Subcutaneous abdominal adipose tissue (tissue), 5 donors: ENCODE measurements at regions not wholly inside any gene's neighbourhood (a gene's known extent, or its start where the extent isn't known, plus 50 kb on each side); places are given as distances from the start of the nearest gene placed in this dataset.

Experiments used
- H3K27ac ChIP-seq: one replicate; pipeline ENCODE4 v1.7.0; 2013; ENCODE audit warnings: low read depth, mild to moderate bottlenecking, inconsistent platforms, low read length, moderate library complexity
- H3K27me3 ChIP-seq, 5 donors: one replicate each; pipeline ENCODE4 v1.7.0; 2013; ENCODE audit warnings: low read length in 5 of 5, inconsistent platforms in 1 of 5; ENCODE audit not compliant: control insufficient read depth in 5 of 5, insufficient read depth in 4 of 5
- H3K36me3 ChIP-seq, 5 donors: one replicate each; pipeline ENCODE4 v1.7.0; 2013; ENCODE audit warnings: low read length in 5 of 5; ENCODE audit not compliant: control insufficient read depth in 5 of 5, insufficient read depth in 5 of 5
- H3K4me1 ChIP-seq, 5 donors: one replicate each; pipeline ENCODE4 v1.7.0; 2013; ENCODE audit warnings: low read length in 5 of 5, mild to moderate bottlenecking in 3 of 5, moderate library complexity in 1 of 5; ENCODE audit not compliant: control insufficient read depth in 5 of 5, insufficient read depth in 5 of 5
- H3K4me3 ChIP-seq, 5 donors: one replicate each; pipeline ENCODE4 v1.7.0; 2013; ENCODE audit warnings: low read length in 5 of 5, low read depth in 1 of 5
- H3K9ac ChIP-seq, 5 donors: one replicate each; pipeline ENCODE4 v1.7.0; 2013; ENCODE audit warnings: low read length in 5 of 5, mild to moderate bottlenecking in 4 of 5, moderate library complexity in 3 of 5
- H3K9me3 ChIP-seq, 5 donors: one replicate each; pipeline ENCODE4 v1.7.0; 2013; ENCODE audit warnings: low read length in 5 of 5; ENCODE audit not compliant: control insufficient read depth in 5 of 5
- donor health status: healthy.
- donor health status: healthy.
- donor health status: healthy.
- donor health status: healthy.
- donor health status: healthy.

GRCh38 chr9:126248680-126249079 is 77.9 kb upstream of the MVB12B start:
- H3K27ac ChIP-seq, result no peak overlapping the region
- peaks cover 0 to 4% (median 0%) of the 10 kb centered on the region in 5 donors for H3K27me3 ChIP-seq
- peaks cover 0 to 8% (median 7%) of the 10 kb centered on the region in 5 donors for H3K9me3 ChIP-seq
- no peaks in the 10 kb centered on the region for H3K4me1 ChIP-seq
- no peak overlapping the region for H3K4me3 ChIP-seq
- no peak overlapping the region for H3K9ac ChIP-seq
- H3K36me3 ChIP-seq, result no peaks in the 10 kb centered on the region

DNA sequence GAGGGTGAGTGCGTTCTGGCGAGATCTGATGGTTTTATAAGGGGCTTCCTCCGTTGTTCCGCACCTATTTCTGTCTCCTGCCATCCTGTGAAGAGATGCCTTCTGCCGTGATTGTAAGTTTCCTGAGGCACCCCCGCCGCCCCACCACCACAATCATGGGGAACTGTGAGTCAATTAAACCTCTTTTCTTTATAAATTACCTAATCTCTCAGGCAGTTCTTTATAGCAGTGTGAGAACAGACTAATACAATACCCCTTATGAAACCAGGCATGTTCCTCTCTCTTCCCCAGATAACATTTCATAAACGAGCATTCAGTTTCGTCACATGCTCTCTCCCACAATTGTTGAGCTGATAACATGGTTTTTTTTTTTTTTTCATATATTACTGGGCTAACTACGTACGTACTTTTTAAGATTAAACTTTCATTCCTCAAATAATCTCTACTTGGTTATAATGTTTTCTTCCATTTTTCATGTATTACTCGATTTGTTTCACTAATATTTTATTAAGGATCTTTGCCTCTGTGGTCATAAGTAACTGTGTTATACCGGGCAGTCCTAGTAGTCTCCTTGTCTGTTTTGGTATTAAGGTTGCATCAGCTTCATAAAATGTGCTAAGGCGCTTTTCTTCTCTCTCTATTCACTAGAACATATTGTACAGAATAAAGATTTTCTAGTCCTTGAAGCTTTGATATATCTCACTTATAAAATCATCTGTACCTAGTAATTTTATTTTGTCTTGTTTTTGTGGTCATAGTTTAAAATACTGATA is 64.9 kb upstream of the MVB12B start:
- H3K27me3 ChIP-seq, result peaks cover 0 to 14% (median 5%) of the 10 kb centered on the region in 5 donors
- no peaks in the 10 kb centered on the region for H3K4me1 ChIP-seq
- peaks cover 0 to 5% (median 3%) of the 10 kb centered on the region in 5 donors for H3K9me3 ChIP-seq
- no peak overlapping the region for H3K27ac ChIP-seq
- H3K9ac ChIP-seq, result no peak overlapping the region
- no peak overlapping the region for H3K4me3 ChIP-seq
- no peaks in the 10 kb centered on the region for H3K36me3 ChIP-seq

- Histone ChIP-seq H3K4me1 (no peaks in the 10 kb centered on the region), H3K9ac (no peak overlapping the region), H3K4me3 (no peak overlapping the region), H3K27me3 (peaks cover 0 to 16% (median 9%) of the 10 kb centered on the region in 5 donors), H3K36me3 (no peaks in the 10 kb centered on the region), H3K27ac (no peak overlapping the region), H3K9me3 (peaks cover 0 to 5% (median 3%) of the 10 kb centered on the region in 5 donors)
Measured at GRCh38 chr9:126262738-126263137, 63.9 kb upstream of the MVB12B start.

GRCh38 chr9:126270556-126270955 is 56.1 kb upstream of the MVB12B start:
- Histone ChIP-seq H3K27me3 (peaks cover 8 to 19% (median 10%) of the 10 kb centered on the region in 5 donors), H3K36me3 (no peaks in the 10 kb centered on the region), H3K4me1 (no peaks in the 10 kb centered on the region), H3K9me3 (no peaks in the 10 kb centered on the region), H3K27ac (no peak overlapping the region), H3K4me3 (no peak overlapping the region), H3K9ac (no peak overlapping the region)

GRCh38 chr9:126275386-126276001 is 51.1 kb upstream of the MVB12B start:
- Histone ChIP-seq H3K9ac (no peak overlapping the region), H3K4me3 (no peak overlapping the region), H3K27me3 (peaks cover 0 to 17% (median 3%) of the 10 kb centered on the region in 5 donors), H3K36me3 (no peaks in the 10 kb centered on the region), H3K9me3 (peaks cover 3 to 16% (median 8%) of the 10 kb centered on the region in 5 donors), H3K4me1 (no peaks in the 10 kb centered on the region), H3K27ac (no peak overlapping the region)

DNA sequence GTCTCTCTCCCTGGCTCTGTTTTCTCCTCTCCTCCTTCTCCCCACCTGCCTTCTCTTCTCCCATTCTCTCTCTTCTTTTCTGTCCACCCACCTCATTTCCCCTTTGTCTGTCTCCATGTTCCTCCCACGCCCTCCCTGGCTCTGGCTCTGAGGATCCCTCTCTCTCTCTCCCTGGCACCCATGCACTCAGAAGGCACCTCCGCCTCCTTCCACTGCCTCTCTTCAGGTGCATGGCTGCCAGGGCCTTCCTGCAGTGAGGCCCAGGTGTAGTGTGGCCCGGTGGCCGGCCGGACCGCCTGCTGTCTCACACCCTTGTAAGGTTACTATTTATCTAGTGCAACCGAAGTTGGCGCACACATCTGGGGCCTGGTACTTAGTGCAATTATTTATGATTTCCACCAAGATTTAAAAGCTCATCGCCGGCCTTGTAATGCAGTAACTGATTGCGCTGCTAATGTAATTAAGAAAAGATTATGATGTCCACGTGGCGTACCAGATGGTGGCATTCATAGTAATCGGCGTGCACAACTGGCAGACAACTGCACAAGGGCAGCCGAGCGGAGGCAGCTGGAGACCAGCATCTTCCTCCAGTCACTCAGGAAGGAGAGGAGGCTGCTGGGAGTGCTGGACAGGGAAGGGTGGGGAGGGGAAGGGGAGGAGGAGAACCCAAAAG is 50.4 kb upstream of the MVB12B start:
- Histone ChIP-seq H3K9me3 (peaks cover 3 to 19% (median 9%) of the 10 kb centered on the region in 5 donors), H3K9ac (no peak overlapping the region), H3K27me3 (peaks cover 0 to 17% (median 3%) of the 10 kb centered on the region in 5 donors), H3K4me3 (no peak overlapping the region), H3K27ac (no peak overlapping the region), H3K36me3 (no peaks in the 10 kb centered on the region), H3K4me1 (no peaks in the 10 kb centered on the region)
